ENCODE measurements at regions not wholly inside any gene's neighbourhood (a gene's known extent, or its start where the extent isn't known, plus 50 kb on each side); places are given as distances from the start of the nearest gene placed in this dataset.

GRCh38 chr11:15473954-15474837 lies 359.5 kb downstream of the INSC start:
- no peak for DNase-seq
- ATAC-seq (ENCODE audit: low read depth in 2 of 2), result no peak
- Mint-ChIP-seq H3K9me3 (peaks cover 0 to 4% (median 0%) of the 10 kb centered on the region in 7 donors), H3K36me3 (no peaks in the 10 kb centered on the region), H3K27ac (no peak overlapping the region), H3K4me3 (no peak overlapping the region), H3K27me3 (peaks cover 0 to 5% (median 0%) of the 10 kb centered on the region in 3 donors), H3K4me1 (no peaks in the 10 kb centered on the region)

- no peak overlapping the region for H3K27ac Mint-ChIP-seq
These were observed 361.7 kb downstream of the INSC start for GRCh38 chr11:15476371-15476917.

GRCh38 chr11:15481871-15482270 lies 367.1 kb downstream of the INSC start:
- DNase-seq, result no peak
- H3K27ac Mint-ChIP-seq, result no peak overlapping the region
- H3K4me3 Mint-ChIP-seq, result no peak overlapping the region
- H3K4me1 Mint-ChIP-seq, result no peaks in the 10 kb centered on the region
- ATAC-seq (ENCODE audit: low read depth in 2 of 2), result no peak
- no peaks in the 10 kb centered on the region for H3K36me3 Mint-ChIP-seq
- peaks cover 0 to 8% (median 5%) of the 10 kb centered on the region in 7 donors for H3K9me3 Mint-ChIP-seq
- H3K27me3 Mint-ChIP-seq, result no peaks in the 10 kb centered on the region

More at GRCh38 chr11:15476371-15476917, 361.7 kb downstream of the INSC start:
- DNase-seq, result no peak
- peaks cover 0 to 5% (median 1%) of the 10 kb centered on the region in 7 donors for H3K9me3 Mint-ChIP-seq
- peaks cover 0 to 5% (median 0%) of the 10 kb centered on the region in 3 donors for H3K27me3 Mint-ChIP-seq
- H3K36me3 Mint-ChIP-seq, result no peaks in the 10 kb centered on the region
- ATAC-seq (ENCODE audit: low read depth in 2 of 2), result no peak
- H3K4me3 Mint-ChIP-seq, result no peak overlapping the region
- H3K4me1 Mint-ChIP-seq, result no peaks in the 10 kb centered on the region

GRCh38 chr11:15483205-15483604 lies 368.5 kb downstream of the INSC start:
- Mint-ChIP-seq H3K9me3 (peaks cover 0 to 8% (median 5%) of the 10 kb centered on the region in 7 donors), H3K4me1 (no peaks in the 10 kb centered on the region), H3K27ac (no peak overlapping the region), H3K27me3 (no peaks in the 10 kb centered on the region), H3K4me3 (no peak overlapping the region), H3K36me3 (no peaks in the 10 kb centered on the region)
- no peak for DNase-seq
- ATAC-seq (ENCODE audit: low read depth in 2 of 2), result no peak

- H3K27me3 Mint-ChIP-seq, result no peaks in the 10 kb centered on the region
- no peaks in the 10 kb centered on the region for H3K36me3 Mint-ChIP-seq
- peaks cover 0 to 8% (median 3%) of the 10 kb centered on the region in 7 donors for H3K9me3 Mint-ChIP-seq
- no peaks in the 10 kb centered on the region for H3K4me1 Mint-ChIP-seq
- no peak for ATAC-seq (ENCODE audit: low read depth in 2 of 2)
- DNase-seq, result no peak
- no peak overlapping the region for H3K4me3 Mint-ChIP-seq
- no peak overlapping the region for H3K27ac Mint-ChIP-seq
These were observed 369.7 kb downstream of the INSC start for GRCh38 chr11:15484398-15484797.

DNA sequence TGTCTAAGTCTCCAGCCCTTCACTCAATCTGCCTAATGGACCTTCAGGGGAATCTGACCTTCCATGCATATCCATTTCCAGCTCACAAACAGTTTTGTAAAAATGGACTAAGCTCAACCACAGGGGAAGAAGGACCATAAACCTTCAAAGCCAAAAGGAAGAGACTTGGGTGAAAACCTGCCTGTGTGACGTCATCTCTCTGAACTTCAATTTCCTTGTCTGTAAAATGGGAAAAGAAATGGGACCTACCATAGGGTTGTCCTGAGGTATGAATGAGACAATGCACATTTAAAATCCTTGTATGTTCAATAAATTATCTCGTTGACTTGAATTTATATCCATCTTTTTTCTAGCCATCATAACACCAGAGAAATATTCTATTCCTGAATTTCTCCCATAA lies 370.7 kb downstream of the INSC start:
- H3K27me3 Mint-ChIP-seq, result no peaks in the 10 kb centered on the region
- H3K9me3 Mint-ChIP-seq, result peaks cover 0 to 9% (median 3%) of the 10 kb centered on the region in 7 donors
- no peak overlapping the region for H3K4me3 Mint-ChIP-seq
- H3K27ac Mint-ChIP-seq, result no peak overlapping the region
- DNase-seq (no peak), ATAC-seq (ENCODE audit: low read depth in 2 of 2) (no peak)
- H3K36me3 Mint-ChIP-seq, result no peaks in the 10 kb centered on the region
- no peaks in the 10 kb centered on the region for H3K4me1 Mint-ChIP-seq

GRCh38 chr11:15489281-15489680 lies 374.6 kb downstream of the INSC start:
- no peak overlapping the region for H3K4me3 Mint-ChIP-seq
- no peaks in the 10 kb centered on the region for H3K36me3 Mint-ChIP-seq
- no peak for ATAC-seq (ENCODE audit: low read depth in 2 of 2)
- peaks cover 0 to 5% (median 0%) of the 10 kb centered on the region in 7 donors for H3K9me3 Mint-ChIP-seq
- no peak overlapping the region for H3K27ac Mint-ChIP-seq
- H3K4me1 Mint-ChIP-seq, result no peaks in the 10 kb centered on the region
- no peak for DNase-seq
- no peaks in the 10 kb centered on the region for H3K27me3 Mint-ChIP-seq

GRCh38 chr11:15490535-15490934 lies 375.8 kb downstream of the INSC start:
- ATAC-seq (ENCODE audit: low read depth in 2 of 2), result no peak

DNA sequence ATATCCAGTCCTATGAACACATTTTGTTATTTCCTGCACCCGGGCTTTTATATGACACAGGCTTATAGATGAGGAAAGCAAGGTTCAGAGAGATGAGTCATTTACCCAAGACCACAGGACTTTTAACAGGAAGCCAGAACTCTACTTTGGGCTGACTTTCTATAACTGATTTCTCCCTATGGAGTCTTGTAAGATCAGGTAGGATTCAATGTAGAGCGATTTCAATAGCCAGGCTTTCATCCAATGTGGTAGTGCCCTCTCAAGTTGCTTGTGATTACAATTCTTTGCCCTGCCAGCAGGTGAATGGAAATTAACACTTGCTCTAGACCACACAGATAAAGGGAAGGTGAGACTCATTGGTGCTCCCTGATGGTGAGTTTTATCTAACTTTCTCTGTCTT lies 378.3 kb downstream of the INSC start:
- ATAC-seq (ENCODE audit: low read depth in 2 of 2) (no peak), DNase-seq (no peak)
- Mint-ChIP-seq H3K27me3 (no peaks in the 10 kb centered on the region), H3K27ac (no peak overlapping the region), H3K4me1 (no peaks in the 10 kb centered on the region), H3K4me3 (no peak overlapping the region), H3K9me3 (peaks cover 0 to 5% (median 0%) of the 10 kb centered on the region in 7 donors), H3K36me3 (no peaks in the 10 kb centered on the region)

More at GRCh38 chr11:15490535-15490934, 375.8 kb downstream of the INSC start:
- Mint-ChIP-seq H3K27ac (peak overlapping the region in 1 of 6 donors; percentile 2), H3K27me3 (no peaks in the 10 kb centered on the region), H3K4me1 (no peaks in the 10 kb centered on the region), H3K9me3 (peaks cover 0 to 5% (median 0%) of the 10 kb centered on the region in 7 donors), H3K4me3 (no peak overlapping the region), H3K36me3 (no peaks in the 10 kb centered on the region)
- DNase-seq, result no peak

DNA sequence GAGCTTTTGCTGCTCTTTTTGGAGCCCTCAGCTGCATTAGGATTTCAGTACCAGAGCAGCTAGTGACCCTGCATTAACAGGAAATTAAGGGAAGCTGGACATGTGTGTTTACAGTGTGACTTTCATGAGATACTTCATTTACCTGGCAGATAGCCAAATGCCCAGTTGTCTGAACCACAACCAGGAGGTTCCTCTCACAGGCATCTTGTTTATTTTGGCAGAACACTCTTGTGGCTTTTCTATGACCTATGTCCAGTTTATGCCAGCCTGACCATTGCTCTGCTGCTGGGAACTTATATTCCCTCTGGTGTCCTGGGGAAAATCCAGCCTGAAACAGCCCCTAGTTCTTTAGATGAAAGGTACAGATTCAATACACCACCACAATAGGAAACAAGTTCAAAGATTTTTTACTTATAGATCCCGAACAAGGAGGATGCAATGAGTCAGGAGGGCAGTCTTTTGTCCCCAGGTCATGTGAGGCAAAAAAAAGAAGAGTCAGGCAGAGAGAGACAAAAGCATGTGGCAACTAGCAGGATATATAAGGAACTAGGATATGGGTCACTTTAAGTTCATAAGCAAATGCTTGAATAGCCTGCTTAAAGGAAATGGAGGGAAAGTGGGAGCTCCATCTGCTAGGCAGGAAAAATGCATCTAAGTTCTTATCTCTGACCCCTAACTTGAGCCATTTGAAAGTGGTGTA lies 379.3 kb downstream of the INSC start:
- DNase-seq (no peak), ATAC-seq (ENCODE audit: low read depth in 2 of 2) (no peak)
- H3K9me3 Mint-ChIP-seq, result peaks cover 0 to 6% (median 0%) of the 10 kb centered on the region in 7 donors
- no peak overlapping the region for H3K4me3 Mint-ChIP-seq
- H3K27me3 Mint-ChIP-seq, result no peaks in the 10 kb centered on the region
- H3K4me1 Mint-ChIP-seq, result no peaks in the 10 kb centered on the region
- no peak overlapping the region for H3K27ac Mint-ChIP-seq
- no peaks in the 10 kb centered on the region for H3K36me3 Mint-ChIP-seq

DNA sequence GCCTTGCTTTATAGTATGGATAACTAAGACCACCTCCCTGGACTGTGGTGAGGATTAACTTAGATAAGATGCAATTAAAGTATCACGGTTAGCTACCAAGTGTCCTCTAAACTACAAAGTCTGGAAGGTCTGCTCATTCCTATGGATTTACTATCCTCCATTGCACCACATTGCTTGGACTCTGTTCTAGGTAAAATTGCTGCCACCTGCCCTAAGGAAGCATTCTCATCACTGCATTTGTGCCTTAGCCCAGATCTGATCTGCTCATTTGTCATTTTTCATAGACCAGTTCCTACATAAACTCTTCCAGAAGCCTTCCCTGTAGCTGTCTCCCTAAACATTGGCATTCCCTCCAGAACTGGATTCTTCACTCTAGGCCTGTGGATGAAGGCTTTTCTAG lies 380.0 kb downstream of the INSC start:
- no peak overlapping the region for H3K4me3 Mint-ChIP-seq
- ATAC-seq (ENCODE audit: low read depth in 2 of 2) (no peak), DNase-seq (no peak)
- H3K27me3 Mint-ChIP-seq, result no peaks in the 10 kb centered on the region
- no peaks in the 10 kb centered on the region for H3K4me1 Mint-ChIP-seq
- peaks cover 0 to 12% (median 0%) of the 10 kb centered on the region in 7 donors for H3K9me3 Mint-ChIP-seq
- H3K36me3 Mint-ChIP-seq, result no peaks in the 10 kb centered on the region
- H3K27ac Mint-ChIP-seq, result no peak overlapping the region

- H3K36me3 Mint-ChIP-seq, result no peaks in the 10 kb centered on the region
- DNase-seq (no peak), ATAC-seq (ENCODE audit: low read depth in 2 of 2) (no peak)
- peaks cover 0 to 11% (median 0%) of the 10 kb centered on the region in 7 donors for H3K9me3 Mint-ChIP-seq
- no peaks in the 10 kb centered on the region for H3K27me3 Mint-ChIP-seq
- H3K4me3 Mint-ChIP-seq, result no peak overlapping the region
- no peaks in the 10 kb centered on the region for H3K4me1 Mint-ChIP-seq
- no peak overlapping the region for H3K27ac Mint-ChIP-seq
These were observed 380.7 kb downstream of the INSC start for GRCh38 chr11:15495462-15495861.

DNA sequence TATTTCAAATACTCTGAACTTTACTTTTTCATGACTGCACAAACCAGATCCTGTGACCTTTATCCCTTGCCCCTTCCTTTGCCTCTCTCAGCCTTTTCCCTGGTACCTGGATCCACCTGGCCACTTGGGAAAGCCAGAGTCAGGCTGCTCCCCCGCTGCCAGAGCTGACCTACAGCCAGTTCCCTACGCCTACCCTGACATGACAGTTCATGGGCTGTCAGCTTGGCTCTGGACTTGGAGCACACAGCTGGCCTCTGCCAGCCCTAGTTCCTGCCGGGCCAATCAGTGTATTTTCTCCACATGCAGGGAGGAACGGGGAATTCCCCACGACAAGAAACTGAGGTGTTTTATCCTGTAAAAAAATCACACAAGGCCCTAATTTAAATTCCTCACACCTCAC lies 382.6 kb downstream of the INSC start:
- no peak overlapping the region for H3K4me3 Mint-ChIP-seq
- ATAC-seq (ENCODE audit: low read depth in 2 of 2), result no peak
- peaks cover 0 to 7% (median 1%) of the 10 kb centered on the region in 7 donors for H3K9me3 Mint-ChIP-seq
- H3K4me1 Mint-ChIP-seq, result no peaks in the 10 kb centered on the region
- no peaks in the 10 kb centered on the region for H3K36me3 Mint-ChIP-seq
- DNase-seq, result no peak
- H3K27me3 Mint-ChIP-seq, result no peaks in the 10 kb centered on the region
- peak overlapping the region in 1 of 6 donors; percentile 12 for H3K27ac Mint-ChIP-seq
